Astrocyte (in vitro differentiated cells and primary cell): ENCODE measurements at regions not wholly inside any gene's neighbourhood (a gene's known extent, or its start where the extent isn't known, plus 50 kb on each side); places are given as distances from the start of the nearest gene placed in this dataset.
"Not testable (repeated sequence)": the region's sequence is repeated elsewhere in the genome, so short reads cannot be mapped to it uniquely, and the experiment has no call there.

Experiments used
- DNase-seq: peaks from one replicate; pipeline ENCODE4 v3.0.0-alpha.2; 2010; ENCODE audit warnings: low read depth
- FAIRE-seq: peaks from 2 replicates; lab custom pipeline; 2011; peaks lifted over from hg19 to GRCh38; lab: Jason Lieb, UNC
- H2AFZ ChIP-seq: 2 replicates; pipeline ENCODE4 v1.6.0; 2012; ENCODE audit warnings: low read depth, low read length, inconsistent platforms
- H3K27ac ChIP-seq: 2 replicates; pipeline ENCODE4 v1.5.1; 2011; ENCODE audit warnings: low read depth, low read length, inconsistent platforms
- H3K27me3 ChIP-seq: 2 replicates; pipeline ENCODE4 v1.6.0; 2011; ENCODE audit warnings: low read length, inconsistent platforms; ENCODE audit not compliant: insufficient read depth
- H3K36me3 ChIP-seq: 2 replicates; pipeline ENCODE4 v1.5.1; 2011; ENCODE audit warnings: low read length, inconsistent platforms; ENCODE audit not compliant: insufficient read depth
- H3K4me1 ChIP-seq: 2 replicates; pipeline ENCODE4 v1.5.1; 2011; ENCODE audit warnings: low read length, inconsistent platforms; ENCODE audit not compliant: insufficient read depth
- H3K4me2 ChIP-seq: 2 replicates; pipeline ENCODE4 v1.6.0; 2012; ENCODE audit warnings: low read length, inconsistent platforms
- H3K4me3 ChIP-seq: 2 replicates; pipeline ENCODE4 v1.5.1; 2011; ENCODE audit warnings: low read depth, mild to moderate bottlenecking, low read length, inconsistent platforms; ENCODE audit not compliant: insufficient read depth
- H3K79me2 ChIP-seq: 2 replicates; pipeline ENCODE4 v1.6.0; 2012; ENCODE audit warnings: mild to moderate bottlenecking, low read length, inconsistent platforms; ENCODE audit not compliant: insufficient read depth
- H3K9ac ChIP-seq: 2 replicates; pipeline ENCODE4 v1.6.0; 2012; ENCODE audit warnings: mild to moderate bottlenecking, low read length, inconsistent platforms
- H3K9me3 ChIP-seq: 2 replicates; pipeline ENCODE4 v1.5.1; 2012; ENCODE audit warnings: low read depth, mild to moderate bottlenecking, low read length, inconsistent platforms; ENCODE audit not compliant: insufficient read depth
- H4K20me1 ChIP-seq: 2 replicates; pipeline ENCODE4 v1.6.0; 2012; ENCODE audit warnings: low read length, inconsistent platforms; ENCODE audit not compliant: insufficient read depth
- H3K27ac Mint-ChIP-seq: one replicate; pipeline ENCODE4 v1.8.0; 2021; ENCODE audit warnings: mild to moderate bottlenecking, mixed read lengths; ENCODE audit not compliant: unreplicated experiment
- H3K27me3 Mint-ChIP-seq: one replicate; pipeline ENCODE4 v1.8.0; 2021; ENCODE audit warnings: low read depth, mixed read lengths; ENCODE audit not compliant: unreplicated experiment
- H3K36me3 Mint-ChIP-seq: one replicate; pipeline ENCODE4 v1.8.0; 2021; ENCODE audit warnings: low read depth, mixed read lengths; ENCODE audit not compliant: unreplicated experiment
- H3K4me1 Mint-ChIP-seq: one replicate; pipeline ENCODE4 v1.8.0; 2021; ENCODE audit warnings: low read depth, mixed read lengths; ENCODE audit not compliant: unreplicated experiment
- H3K4me3 Mint-ChIP-seq: one replicate; pipeline ENCODE4 v1.8.0; 2021; ENCODE audit warnings: mild to moderate bottlenecking, moderate library complexity, mixed read lengths; ENCODE audit not compliant: unreplicated experiment
- H3K9me3 Mint-ChIP-seq: one replicate; pipeline ENCODE4 v1.8.0; 2021; ENCODE audit warnings: mild to moderate bottlenecking, mixed read lengths; ENCODE audit not compliant: unreplicated experiment
- CTCF ChIP-seq: IDR thresholded peaks from 2 replicates; pipeline ENCODE4 v1.5.1; 2011; ENCODE audit warnings: low read depth, mild to moderate bottlenecking, inconsistent platforms, low read length, moderate library complexity; ENCODE audit not compliant: insufficient read depth
- EZH2 ChIP-seq: IDR thresholded peaks from 2 replicates; pipeline ENCODE4 v1.6.1; 2012; ENCODE audit warnings: mild to moderate bottlenecking, low read length, inconsistent platforms; ENCODE audit not compliant: insufficient read depth

- Histone ChIP-seq H3K9ac (no peak overlapping the region), H3K4me1 (peaks cover 44% of the 10 kb centered on the region), H3K79me2 (no peaks in the 10 kb centered on the region), H3K4me2 (no peak overlapping the region), H3K27ac (peak overlapping the region; percentile 15), H3K36me3 (no peaks in the 10 kb centered on the region), H3K4me3 (no peak overlapping the region), H4K20me1 (no peaks in the 10 kb centered on the region), H3K9me3 (peaks cover 2% of the 10 kb centered on the region), H3K27me3 (no peaks in the 10 kb centered on the region), H2AFZ (no peak overlapping the region)
- no peak overlapping the region for H3K27ac Mint-ChIP-seq
- no peak for FAIRE-seq
- peaks cover 12% of the 10 kb centered on the region for H3K27me3 Mint-ChIP-seq
- DNase-seq, result peak; percentile 84
- peaks cover 8% of the 10 kb centered on the region for H3K9me3 Mint-ChIP-seq
- TF ChIP-seq EZH2 (no peak), CTCF (no peak)
- no peaks in the 10 kb centered on the region for H3K36me3 Mint-ChIP-seq
- H3K4me3 Mint-ChIP-seq, result no peak overlapping the region
- H3K4me1 Mint-ChIP-seq, result peaks cover 42% of the 10 kb centered on the region
Measured at GRCh38 chr17:77836557-77837041, 121.9 kb upstream of the TNRC6C start.

- not testable (repeated sequence) for DNase-seq, H2AFZ ChIP-seq, H3K9ac ChIP-seq, H4K20me1 ChIP-seq, H3K4me3 Mint-ChIP-seq, H3K9me3 Mint-ChIP-seq, H3K4me2 ChIP-seq, H3K4me3 ChIP-seq, FAIRE-seq, H3K36me3 Mint-ChIP-seq, H3K79me2 ChIP-seq, H3K27ac Mint-ChIP-seq, H3K9me3 ChIP-seq, H3K27me3 ChIP-seq, H3K36me3 ChIP-seq
- Mint-ChIP-seq H3K27me3 (peaks cover 12% of the 10 kb centered on the region), H3K4me1 (peaks cover 40% of the 10 kb centered on the region)
- H3K4me1 ChIP-seq, result peaks cover 43% of the 10 kb centered on the region
- peak overlapping the region; percentile 15 for H3K27ac ChIP-seq
Measured at GRCh38 chr17:77837072-77837471, 121.4 kb upstream of the TNRC6C start.

GRCh38 chr17:77837917-77838316 is 120.6 kb upstream of the TNRC6C start:
- H2AFZ ChIP-seq, result no peak overlapping the region
- DNase-seq, result no peak
- TF ChIP-seq EZH2 (no peak), CTCF (no peak)
- H3K36me3 ChIP-seq, result no peaks in the 10 kb centered on the region
- peaks cover 45% of the 10 kb centered on the region for H3K4me1 ChIP-seq
- Mint-ChIP-seq H3K4me3 (no peak overlapping the region), H3K36me3 (no peaks in the 10 kb centered on the region), H3K27ac (no peak overlapping the region), H3K27me3 (peaks cover 12% of the 10 kb centered on the region), H3K4me1 (peaks cover 40% of the 10 kb centered on the region), H3K9me3 (peaks cover 6% of the 10 kb centered on the region)
- FAIRE-seq, result no peak
- no peak overlapping the region for H3K4me3 ChIP-seq
- no peak overlapping the region for H3K4me2 ChIP-seq
- H3K27me3 ChIP-seq, result no peaks in the 10 kb centered on the region
- no peaks in the 10 kb centered on the region for H4K20me1 ChIP-seq
- H3K9ac ChIP-seq, result no peak overlapping the region
- H3K27ac ChIP-seq, result no peak overlapping the region
- H3K9me3 ChIP-seq, result peaks cover 2% of the 10 kb centered on the region
- no peaks in the 10 kb centered on the region for H3K79me2 ChIP-seq
